Anterior cingulate cortex (tissue), 58 donors: ENCODE measurements at regions not wholly inside any gene's neighbourhood (a gene's known extent, or its start where the extent isn't known, plus 50 kb on each side); places are given as distances from the start of the nearest gene placed in this dataset.

ENCODE experiments used
- DNase-seq, 58 donors: peaks; one replicate each; lab custom pipeline; 2025; lab: John Stamatoyannopoulos, UW

- peak in 43 of 58 donors; percentile 11 to 63 (median 37) for DNase-seq
Observed at GRCh38 chr6:105992315-105992961, 93.7 kb upstream of the PRDM1 start.

- DNase-seq: peak in 2 of 58 donors; percentile 10 to 20
Observed at GRCh38 chr6:105991561-105992314, 94.4 kb upstream of the PRDM1 start.

GRCh38 chr6:105990151-105990550 lies 96.0 kb upstream of the PRDM1 start:
- no peak for DNase-seq

DNA sequence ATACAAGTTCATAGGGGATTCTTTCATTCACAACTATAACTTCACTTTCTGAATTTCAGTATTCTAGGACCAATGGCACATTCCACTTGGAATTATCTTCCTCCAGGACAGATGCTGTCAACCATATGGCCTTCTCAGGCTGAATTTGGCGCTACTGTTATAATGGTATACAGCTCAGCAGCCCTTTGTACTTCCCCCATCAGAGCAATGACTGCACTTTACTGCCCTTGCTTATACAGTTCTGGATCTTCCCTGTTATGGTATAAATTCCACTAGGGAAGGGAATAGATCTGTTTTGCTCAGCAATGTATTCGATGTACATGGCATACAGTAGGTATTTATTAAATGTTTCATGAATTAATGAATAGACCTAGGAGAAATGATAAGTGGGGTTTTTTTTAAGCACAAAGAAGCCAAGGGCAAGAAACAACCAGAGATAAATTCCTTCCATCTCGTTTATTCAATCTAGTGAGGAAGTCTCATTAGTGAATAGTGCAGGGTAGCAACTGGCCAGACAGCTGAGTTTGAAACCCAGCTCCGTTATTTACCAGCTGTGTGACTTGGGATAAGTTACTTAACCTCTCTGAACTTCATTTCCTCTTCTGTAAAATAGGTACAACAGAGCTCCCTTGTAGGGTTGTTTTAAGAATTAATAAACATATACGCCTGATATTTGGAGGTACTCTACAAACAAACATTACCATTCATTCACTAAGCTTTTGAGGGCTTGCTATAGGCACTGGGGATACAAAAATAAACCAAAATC lies 97.1 kb upstream of the PRDM1 start:
- DNase-seq: no peak

- DNase-seq: no peak
Observed at GRCh38 chr6:105988321-105988720, 97.8 kb upstream of the PRDM1 start.

DNA sequence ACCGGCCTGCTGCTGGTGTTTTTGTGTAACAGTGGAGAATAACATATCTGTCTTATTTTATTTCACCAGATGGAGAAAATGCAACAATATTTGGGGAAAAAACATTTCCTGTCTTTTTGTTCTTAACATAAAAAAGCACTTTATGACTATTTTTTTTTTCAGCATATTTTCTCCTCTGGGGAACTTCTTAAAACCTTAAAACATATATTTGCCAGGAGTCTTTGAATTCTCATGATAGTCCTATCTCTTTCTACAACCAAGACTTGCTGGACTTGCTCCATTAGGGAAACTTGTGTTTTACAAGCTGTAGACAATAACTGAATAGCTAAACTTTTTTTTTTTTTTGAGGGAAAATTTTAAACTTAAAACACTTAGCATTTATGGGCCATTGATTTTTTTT lies 98.6 kb upstream of the PRDM1 start:
- DNase-seq: no peak

GRCh38 chr6:105986998-105987397 lies 99.1 kb upstream of the PRDM1 start:
- no peak for DNase-seq

DNA sequence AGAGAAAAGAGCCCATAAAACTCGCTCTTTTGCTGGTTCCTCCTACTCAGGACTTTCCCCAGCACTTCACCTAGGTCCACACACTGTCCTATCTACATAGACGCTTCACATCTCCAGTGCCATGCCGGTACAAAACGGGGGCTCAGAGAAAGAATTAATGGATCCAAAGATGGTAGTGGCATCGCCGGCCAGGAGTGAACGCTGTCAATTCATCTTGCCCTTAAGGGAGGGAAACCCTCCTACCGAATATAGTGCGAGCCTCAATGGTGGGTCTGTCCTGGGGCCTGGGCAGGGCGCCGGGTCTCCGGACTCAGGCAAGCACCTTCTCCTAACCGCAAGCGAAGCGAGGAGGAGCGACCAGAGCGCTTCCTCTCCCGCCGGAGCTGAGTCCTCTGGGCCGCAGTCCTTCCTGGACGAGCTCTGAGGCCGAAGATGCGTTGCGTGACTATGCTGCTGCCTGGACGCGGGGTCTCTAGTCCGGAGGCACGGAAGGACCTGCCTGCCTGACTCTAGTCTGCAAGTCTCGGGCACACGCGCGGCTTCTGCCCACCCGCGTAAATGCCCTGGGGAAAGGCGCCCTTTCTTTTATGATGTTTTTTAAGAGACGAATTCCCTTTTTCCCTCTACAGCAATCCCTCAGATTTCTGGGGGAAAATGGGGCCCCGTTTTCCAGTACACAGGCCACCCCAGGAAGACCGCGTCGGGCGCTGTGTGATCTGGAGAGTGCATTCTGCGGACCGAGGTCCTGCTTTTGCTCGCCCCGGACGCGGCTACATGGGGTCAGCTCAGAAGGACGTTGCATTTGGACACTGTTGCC lies 100.1 kb upstream of the PRDM1 start:
- no peak for DNase-seq

GRCh38 chr6:105985098-105985815 lies 100.9 kb upstream of the PRDM1 start:
- DNase-seq: no peak

- no peak for DNase-seq
Observed at GRCh38 chr6:105983763-105984162, 102.4 kb upstream of the PRDM1 start.

GRCh38 chr6:105982761-105983540 lies 103.2 kb upstream of the PRDM1 start:
- DNase-seq: no peak

- DNase-seq: no peak
Observed at GRCh38 chr6:105981888-105982358, 104.2 kb upstream of the PRDM1 start.

DNA sequence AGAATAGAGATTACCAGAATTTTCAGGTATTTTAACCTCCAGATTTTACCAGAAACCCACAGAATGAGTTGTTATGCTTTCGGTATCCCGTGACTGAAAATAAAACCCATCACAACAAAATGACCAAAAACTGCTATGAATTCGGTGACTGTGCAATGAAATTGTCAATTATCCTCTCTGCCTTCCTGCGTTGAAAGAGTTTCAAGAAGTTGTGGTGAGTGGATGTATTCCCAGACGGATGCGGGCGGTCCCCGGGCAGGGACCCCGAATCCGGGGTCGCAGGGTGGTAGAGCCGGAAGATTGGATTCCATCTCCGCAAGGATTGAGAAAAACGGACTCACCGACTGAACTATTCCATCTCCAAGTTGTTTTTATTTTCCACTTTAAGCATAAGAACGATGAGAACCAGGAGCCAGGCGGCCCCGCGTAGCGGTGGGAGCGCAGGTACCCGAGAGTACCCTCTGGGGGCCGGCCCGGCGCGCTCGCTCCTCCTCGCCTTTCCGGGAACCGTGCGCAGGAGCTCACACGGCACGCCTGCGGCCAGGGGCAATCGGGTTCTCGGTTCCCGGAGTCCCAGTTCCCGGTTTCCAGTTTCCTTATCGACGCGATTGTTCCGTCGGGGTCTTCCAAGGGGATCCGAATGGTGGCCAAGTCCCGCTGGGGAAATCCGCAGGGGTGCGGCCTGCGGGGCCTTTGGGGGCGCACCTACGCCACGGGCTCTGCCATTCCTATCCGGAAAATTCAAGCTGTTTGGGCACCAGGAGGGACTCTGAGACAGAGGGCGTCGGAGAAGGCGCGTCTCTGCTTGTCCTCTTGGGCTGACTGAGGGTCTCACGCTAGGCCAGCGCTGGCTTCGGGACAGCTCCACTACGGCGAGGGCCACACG lies 104.9 kb upstream of the PRDM1 start:
- no peak for DNase-seq

- DNase-seq: no peak
Observed at GRCh38 chr6:105978974-105979373, 107.2 kb upstream of the PRDM1 start.

DNA sequence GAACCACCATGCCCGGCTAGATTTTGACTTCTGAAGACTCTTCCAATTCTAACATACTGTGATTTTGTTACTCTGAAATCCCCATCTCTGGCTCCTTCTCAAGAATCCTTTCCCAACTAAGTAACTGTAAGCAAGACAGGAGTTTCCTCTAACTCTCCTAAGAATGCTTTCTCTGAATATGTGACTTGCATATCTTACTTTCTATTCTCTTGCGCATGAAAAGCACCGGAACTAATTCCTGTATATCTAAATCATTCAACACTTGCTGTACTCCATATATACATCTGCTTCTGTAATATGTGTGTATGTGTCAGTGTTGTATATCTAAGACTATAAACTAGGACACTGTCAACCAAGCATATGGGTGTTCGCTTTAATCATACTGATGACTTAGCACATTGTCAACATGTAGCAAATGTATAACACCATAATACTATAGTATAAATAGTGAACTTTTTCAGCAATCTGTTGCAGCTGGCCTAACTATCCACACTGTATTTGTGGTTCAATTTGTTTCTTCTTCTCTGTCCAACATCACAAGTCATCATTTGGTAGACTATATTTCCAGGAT lies 108.1 kb upstream of the PRDM1 start:
- DNase-seq: no peak

- DNase-seq: no peak
Observed at GRCh38 chr6:105974986-105975385, 111.2 kb upstream of the PRDM1 start.

GRCh38 chr6:105972440-105972839 lies 113.7 kb upstream of the PRDM1 start:
- DNase-seq: no peak
